Stomach smooth muscle (tissue), 2 donors: ENCODE measurements at regions not wholly inside any gene's neighbourhood (a gene's known extent, or its start where the extent isn't known, plus 50 kb on each side); places are given as distances from the start of the nearest gene placed in this dataset.

Experiments
- H3K27ac ChIP-seq: one replicate; pipeline ENCODE4 v1.7.0; 2013; ENCODE audit warnings: mild to moderate bottlenecking, low read length, inconsistent platforms
- H3K27me3 ChIP-seq, 2 donors: one replicate each; pipeline ENCODE4 v1.7.0; 2013; ENCODE audit warnings: low read length in 2 of 2; ENCODE audit not compliant: insufficient read depth in 2 of 2, control insufficient read depth in 1 of 2
- H3K36me3 ChIP-seq, 2 donors: one replicate each; pipeline ENCODE4 v1.7.0; 2013; ENCODE audit warnings: low read length in 2 of 2; ENCODE audit not compliant: control insufficient read depth in 2 of 2, insufficient read depth in 2 of 2
- H3K4me1 ChIP-seq: one replicate; pipeline ENCODE4 v1.7.0; 2013; ENCODE audit warnings: low read length; ENCODE audit not compliant: control insufficient read depth, insufficient read depth
- H3K4me3 ChIP-seq, 2 donors: one replicate each; pipeline ENCODE4 v1.7.0; 2013; ENCODE audit warnings: low read length in 2 of 2
- H3K9ac ChIP-seq, 2 donors: one replicate each; pipeline ENCODE4 v1.7.0; 2013; ENCODE audit warnings: low read length in 2 of 2, mild to moderate bottlenecking in 1 of 2
- H3K9me3 ChIP-seq, 2 donors: one replicate each; pipeline ENCODE4 v1.7.0; 2013; ENCODE audit warnings: low read length in 2 of 2; ENCODE audit not compliant: control insufficient read depth in 2 of 2
- donor health status: healthy.
- donor health status: Pancreatic carcinoma.

- no peaks in the 10 kb centered on the region for H3K9me3 ChIP-seq
- H3K27me3 ChIP-seq = no peaks in the 10 kb centered on the region
- H3K9ac ChIP-seq = no peak overlapping the region
- no peak overlapping the region for H3K27ac ChIP-seq
- H3K4me3 ChIP-seq = no peak overlapping the region
- H3K4me1 ChIP-seq = peaks cover 3% of the 10 kb centered on the region
- H3K36me3 ChIP-seq = no peaks in the 10 kb centered on the region
Observed at GRCh38 chr10:43811871-43812270, 163.2 kb upstream of the ZNF32 start.

DNA sequence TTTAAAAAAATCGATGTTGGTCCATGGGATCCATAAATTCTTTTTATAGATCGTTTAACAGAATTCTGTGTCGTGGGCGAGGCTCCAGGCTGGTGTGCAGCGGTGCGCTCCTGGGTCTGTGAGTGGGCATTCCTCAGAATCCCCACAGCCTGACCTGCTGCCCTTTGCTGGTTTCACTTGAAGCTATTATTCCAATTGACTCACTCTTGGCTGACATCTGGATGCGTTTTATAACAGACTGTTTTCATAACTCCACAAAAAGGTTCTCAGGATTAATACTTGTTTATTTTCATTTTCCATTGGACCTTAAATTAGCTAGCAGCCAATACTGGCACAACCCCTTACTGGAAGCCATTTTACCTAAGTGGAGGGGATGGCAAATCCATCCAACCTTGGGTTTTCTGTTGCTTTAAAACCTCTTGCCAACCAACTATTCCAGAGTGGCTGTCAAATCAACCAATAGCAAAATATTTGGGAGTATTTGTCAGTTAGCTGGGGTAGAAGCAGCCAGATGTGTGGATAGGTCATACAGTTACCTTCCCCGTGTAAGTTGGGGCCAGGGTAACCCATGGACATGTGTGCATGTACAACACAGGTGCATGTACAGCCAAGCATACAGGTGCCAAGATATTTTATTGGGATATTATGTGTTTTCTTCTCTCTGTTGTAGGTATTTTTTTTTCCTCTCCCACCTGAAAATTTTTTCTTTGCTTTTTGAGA lies 160.7 kb upstream of the ZNF32 start:
- no peak overlapping the region for H3K4me3 ChIP-seq
- no peaks in the 10 kb centered on the region for H3K27me3 ChIP-seq
- H3K36me3 ChIP-seq = no peaks in the 10 kb centered on the region
- no peaks in the 10 kb centered on the region for H3K9me3 ChIP-seq
- H3K4me1 ChIP-seq = no peaks in the 10 kb centered on the region
- H3K27ac ChIP-seq = no peak overlapping the region
- no peak overlapping the region for H3K9ac ChIP-seq

- Histone ChIP-seq H3K27ac (no peak overlapping the region), H3K4me3 (no peak overlapping the region), H3K9me3 (no peaks in the 10 kb centered on the region), H3K9ac (no peak overlapping the region), H3K36me3 (no peaks in the 10 kb centered on the region), H3K27me3 (no peaks in the 10 kb centered on the region), H3K4me1 (no peaks in the 10 kb centered on the region)
Observed at GRCh38 chr10:43808136-43808535, 159.5 kb upstream of the ZNF32 start.

DNA sequence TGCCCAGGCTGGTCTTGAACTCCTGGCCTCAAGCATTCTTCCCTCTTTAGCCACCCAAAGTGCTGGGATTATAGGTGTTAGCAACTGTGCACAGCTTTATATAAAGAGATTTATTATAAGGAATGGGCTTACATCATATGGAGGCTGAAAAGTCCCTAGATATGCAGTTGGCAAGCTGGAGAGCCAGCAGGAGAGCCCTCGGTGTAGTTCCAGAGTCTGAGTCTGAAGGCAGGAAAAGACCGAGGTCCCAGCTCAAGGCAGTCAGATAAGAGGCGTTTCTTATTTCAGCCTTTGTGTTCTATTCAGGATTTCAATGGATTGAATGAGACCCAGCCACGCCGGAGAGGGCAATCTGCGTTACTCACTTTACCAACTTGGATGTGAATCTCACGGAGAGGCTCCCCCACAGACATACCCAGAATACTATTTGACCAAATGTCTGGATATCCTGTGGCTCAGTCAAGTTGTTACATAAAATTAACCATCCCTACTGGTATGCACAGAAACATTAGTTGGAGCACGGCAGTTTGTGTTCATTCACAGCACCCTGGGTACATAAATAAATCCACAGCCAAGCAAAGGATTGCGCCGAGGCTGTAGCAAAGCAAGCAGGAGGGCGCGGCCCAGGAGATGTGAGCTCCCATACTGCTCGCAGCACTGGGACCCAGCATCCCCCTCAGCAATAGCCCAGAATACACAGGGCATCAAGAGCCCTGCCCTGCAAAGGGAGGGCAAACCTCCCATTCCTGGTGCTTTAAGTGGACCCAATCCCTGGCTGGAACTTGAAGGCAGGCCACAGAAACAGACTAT lies 158.4 kb upstream of the ZNF32 start:
- Histone ChIP-seq H3K9me3 (no peaks in the 10 kb centered on the region), H3K4me1 (no peaks in the 10 kb centered on the region), H3K27me3 (no peaks in the 10 kb centered on the region), H3K9ac (no peak overlapping the region), H3K36me3 (no peaks in the 10 kb centered on the region), H3K27ac (no peak overlapping the region), H3K4me3 (no peak overlapping the region)

DNA sequence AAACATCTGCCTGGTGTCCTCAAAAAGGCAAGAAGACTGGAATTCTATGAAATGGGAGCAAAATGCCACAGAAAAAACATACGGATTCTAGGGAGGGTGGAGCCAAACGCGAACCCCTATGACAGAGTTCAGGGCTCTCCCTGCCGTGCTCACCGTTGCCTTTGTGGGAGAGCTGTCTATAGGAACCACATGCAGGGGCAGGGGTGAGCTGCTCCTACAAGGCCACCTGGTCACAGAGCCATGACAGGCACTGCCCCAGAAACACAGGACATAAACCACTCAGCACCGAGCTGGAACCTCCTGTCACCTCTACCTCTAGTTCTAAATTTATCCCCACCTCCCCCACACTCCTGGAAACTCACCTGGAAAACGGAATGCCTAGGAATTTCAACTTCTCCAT lies 155.1 kb upstream of the ZNF32 start:
- H3K4me1 ChIP-seq = no peaks in the 10 kb centered on the region
- no peaks in the 10 kb centered on the region for H3K36me3 ChIP-seq
- H3K4me3 ChIP-seq = no peak overlapping the region
- H3K27me3 ChIP-seq = no peaks in the 10 kb centered on the region
- H3K9me3 ChIP-seq = no peaks in the 10 kb centered on the region
- no peak overlapping the region for H3K9ac ChIP-seq
- H3K27ac ChIP-seq = no peak overlapping the region

DNA sequence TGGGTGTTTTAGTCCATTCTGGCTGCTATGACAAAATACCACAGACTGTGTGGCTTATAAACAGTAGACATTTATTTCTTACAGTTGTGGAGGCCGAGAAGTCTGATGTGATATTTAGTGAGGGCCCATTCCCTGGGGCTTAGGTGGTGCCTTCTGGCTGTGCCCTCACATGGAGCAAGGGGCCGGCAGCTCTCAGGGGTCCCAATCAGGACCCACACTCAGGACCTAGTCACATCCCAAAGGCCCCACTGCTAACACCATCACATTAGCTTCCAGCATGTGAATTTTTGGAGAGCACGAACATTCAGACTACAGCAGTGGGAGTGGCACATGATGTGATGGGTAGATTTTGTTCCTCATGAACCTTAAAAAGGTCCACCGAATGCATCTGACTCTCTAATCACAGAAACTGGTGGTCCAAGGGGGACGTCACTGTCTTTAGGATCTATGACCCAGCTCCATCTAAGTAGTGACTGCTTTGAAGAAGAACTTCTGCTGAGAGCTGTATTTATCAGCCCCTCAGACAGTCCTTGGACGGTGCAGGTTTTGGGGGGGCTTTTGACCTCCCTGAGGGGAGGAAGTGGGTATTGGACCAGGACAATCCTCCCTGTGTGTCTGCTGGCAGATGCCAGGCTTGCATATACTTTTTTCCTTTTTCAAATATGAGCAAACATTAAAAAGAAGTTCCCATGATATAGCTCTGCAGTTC lies 154.5 kb upstream of the ZNF32 start:
- Histone ChIP-seq H3K4me1 (no peaks in the 10 kb centered on the region), H3K9me3 (no peaks in the 10 kb centered on the region), H3K9ac (no peak overlapping the region), H3K4me3 (no peak overlapping the region), H3K27ac (no peak overlapping the region), H3K27me3 (no peaks in the 10 kb centered on the region), H3K36me3 (no peaks in the 10 kb centered on the region)

DNA sequence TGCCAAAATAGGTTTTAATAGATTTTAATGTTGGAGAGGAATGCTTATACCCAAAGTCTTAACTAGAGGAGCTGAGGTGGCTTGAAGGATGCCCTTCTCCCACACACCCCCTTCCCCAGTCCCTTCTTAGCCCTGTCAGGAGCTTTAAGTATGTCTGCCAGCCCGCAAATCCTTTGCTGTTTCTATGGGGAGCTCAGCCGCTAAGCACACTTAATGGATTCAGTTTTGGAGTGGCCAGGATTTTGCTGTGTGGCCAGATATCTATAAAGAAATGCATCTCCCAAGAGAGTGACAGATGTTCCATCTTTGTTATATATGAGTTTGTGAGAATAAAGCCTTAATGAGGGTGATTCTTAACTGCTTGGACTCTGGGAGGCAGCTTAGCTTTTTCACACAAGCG lies 152.9 kb upstream of the ZNF32 start:
- no peak overlapping the region for H3K27ac ChIP-seq

GRCh38 chr10:43801140-43801539 lies 152.5 kb upstream of the ZNF32 start:
- Histone ChIP-seq H3K27me3 (no peaks in the 10 kb centered on the region), H3K36me3 (no peaks in the 10 kb centered on the region), H3K9ac (no peak overlapping the region), H3K4me3 (no peak overlapping the region), H3K9me3 (no peaks in the 10 kb centered on the region), H3K4me1 (no peaks in the 10 kb centered on the region), H3K27ac (no peak overlapping the region)

More for the DNA sequence above, 152.9 kb upstream of the ZNF32 start:
- H3K9ac ChIP-seq = no peak overlapping the region
- no peaks in the 10 kb centered on the region for H3K4me1 ChIP-seq
- H3K36me3 ChIP-seq = no peaks in the 10 kb centered on the region
- H3K9me3 ChIP-seq = no peaks in the 10 kb centered on the region
- no peak overlapping the region for H3K4me3 ChIP-seq
- no peaks in the 10 kb centered on the region for H3K27me3 ChIP-seq

- no peak overlapping the region for H3K27ac ChIP-seq
- no peak overlapping the region for H3K9ac ChIP-seq
- no peak overlapping the region for H3K4me3 ChIP-seq
Observed at GRCh38 chr10:43796781-43797180, 148.1 kb upstream of the ZNF32 start.

GRCh38 chr10:43795639-43796038 lies 147.0 kb upstream of the ZNF32 start:
- Histone ChIP-seq H3K9ac (no peak overlapping the region), H3K36me3 (no peaks in the 10 kb centered on the region), H3K27ac (no peak overlapping the region), H3K4me3 (no peak overlapping the region), H3K9me3 (no peaks in the 10 kb centered on the region), H3K4me1 (no peaks in the 10 kb centered on the region), H3K27me3 (no peaks in the 10 kb centered on the region)

More at GRCh38 chr10:43796781-43797180, 148.1 kb upstream of the ZNF32 start:
- Histone ChIP-seq H3K9me3 (no peaks in the 10 kb centered on the region), H3K27me3 (no peaks in the 10 kb centered on the region), H3K36me3 (no peaks in the 10 kb centered on the region), H3K4me1 (no peaks in the 10 kb centered on the region)
